ENCODE measurements at regions not wholly inside any gene's neighbourhood (a gene's known extent, or its start where the extent isn't known, plus 50 kb on each side); places are given as distances from the start of the nearest gene placed in this dataset.

DNA sequence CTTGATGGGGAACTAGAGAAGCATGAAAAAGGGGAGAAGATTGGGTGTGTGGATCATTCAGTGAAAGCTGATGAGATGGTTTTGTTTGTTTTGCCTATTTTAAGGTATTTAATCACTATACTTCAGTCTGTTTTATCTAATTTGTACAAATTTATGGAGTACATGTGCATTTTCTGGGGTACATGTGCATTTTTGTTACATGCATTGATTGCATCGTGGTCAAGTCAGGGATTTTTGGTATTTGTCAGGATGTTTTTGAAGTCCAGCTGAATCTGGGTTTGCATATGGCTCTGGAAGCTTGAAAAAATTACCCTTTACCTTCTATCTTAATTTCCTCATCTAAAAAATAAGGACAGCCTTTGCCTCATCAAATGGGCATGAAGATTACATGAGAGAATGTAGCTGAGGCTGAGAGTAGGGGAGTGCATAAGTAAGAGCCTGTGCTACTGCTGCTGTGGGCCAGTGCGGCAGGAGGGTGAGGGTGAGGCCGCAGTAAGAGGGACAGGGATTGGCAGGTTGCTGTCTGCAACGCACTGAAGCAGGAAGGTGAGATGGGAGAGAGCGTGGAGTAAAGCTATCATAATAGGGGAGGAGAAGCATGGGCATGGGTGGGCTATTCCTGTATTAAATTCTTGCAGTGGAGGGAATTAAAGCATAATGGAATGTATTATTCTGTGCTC lies 139.8 kb downstream of the NPR3 start:
- no peak for DNase-seq (ENCODE audit: low read depth in 1 of 2, low spot score in 1 of 2)
- TF ChIP-seq, protein P1, sequence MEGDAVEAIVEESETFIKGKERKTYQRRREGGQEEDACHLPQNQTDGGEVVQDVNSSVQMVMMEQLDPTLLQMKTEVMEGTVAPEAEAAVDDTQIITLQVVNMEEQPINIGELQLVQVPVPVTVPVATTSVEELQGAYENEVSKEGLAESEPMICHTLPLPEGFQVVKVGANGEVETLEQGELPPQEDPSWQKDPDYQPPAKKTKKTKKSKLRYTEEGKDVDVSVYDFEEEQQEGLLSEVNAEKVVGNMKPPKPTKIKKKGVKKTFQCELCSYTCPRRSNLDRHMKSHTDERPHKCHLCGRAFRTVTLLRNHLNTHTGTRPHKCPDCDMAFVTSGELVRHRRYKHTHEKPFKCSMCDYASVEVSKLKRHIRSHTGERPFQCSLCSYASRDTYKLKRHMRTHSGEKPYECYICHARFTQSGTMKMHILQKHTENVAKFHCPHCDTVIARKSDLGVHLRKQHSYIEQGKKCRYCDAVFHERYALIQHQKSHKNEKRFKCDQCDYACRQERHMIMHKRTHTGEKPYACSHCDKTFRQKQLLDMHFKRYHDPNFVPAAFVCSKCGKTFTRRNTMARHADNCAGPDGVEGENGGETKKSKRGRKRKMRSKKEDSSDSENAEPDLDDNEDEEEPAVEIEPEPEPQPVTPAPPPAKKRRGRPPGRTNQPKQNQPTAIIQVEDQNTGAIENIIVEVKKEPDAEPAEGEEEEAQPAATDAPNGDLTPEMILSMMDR (IDR thresholded peaks at IDR 0.05; ENCODE audit: low read depth, low read length), result no peak
- no peak overlapping the region for H3K27ac ChIP-seq

DNA sequence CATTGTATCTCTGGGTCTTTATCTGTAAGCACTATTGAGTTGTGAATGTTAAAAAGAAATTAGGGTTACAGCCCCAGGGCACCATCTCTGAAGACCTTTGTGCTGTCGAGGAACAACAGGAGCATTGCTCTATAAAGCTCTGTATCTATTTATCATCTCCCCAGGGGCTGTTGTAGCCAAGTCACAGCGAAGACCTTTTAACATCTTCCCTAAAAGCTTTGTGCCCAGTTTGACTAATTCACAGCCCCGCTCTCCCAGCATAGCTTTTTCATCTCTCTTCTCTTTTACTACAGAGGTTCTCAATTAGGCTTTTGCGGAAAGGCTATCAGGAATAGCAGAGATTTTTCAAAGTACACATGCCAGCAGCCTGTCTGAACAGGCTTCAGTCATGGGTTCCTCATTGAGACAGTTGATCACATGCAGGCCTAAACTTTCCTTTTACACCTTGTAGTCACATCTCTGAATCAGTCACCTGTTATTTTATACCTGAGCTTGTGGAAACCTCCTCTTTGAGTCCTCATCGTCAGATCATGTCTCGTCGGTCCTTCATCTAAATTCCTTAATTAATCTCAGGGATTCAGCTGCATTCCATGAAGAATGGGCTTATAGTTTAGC lies 140.5 kb downstream of the NPR3 start:
- DNase-seq (ENCODE audit: low read depth in 1 of 2, low spot score in 1 of 2), result no peak
- Histone ChIP-seq H3K9me3 (ENCODE audit: low read depth) (no peaks in the 10 kb centered on the region), H3K27ac (no peak overlapping the region), H3K4me3 (no peak overlapping the region), H3K27me3 (peaks cover 6% of the 10 kb centered on the region), H3K36me3 (no peaks in the 10 kb centered on the region), H3K4me1 (ENCODE audit: low read depth) (no peaks in the 10 kb centered on the region)
- TF ChIP-seq, protein P1 (IDR thresholded peaks at IDR 0.05; ENCODE audit: low read depth, low read length), result no peak

More for the DNA sequence above, 139.8 kb downstream of the NPR3 start:
- peaks cover 7% of the 10 kb centered on the region for H3K27me3 ChIP-seq
- H3K9me3 ChIP-seq (ENCODE audit: low read depth), result no peaks in the 10 kb centered on the region
- H3K4me3 ChIP-seq, result no peak overlapping the region
- H3K36me3 ChIP-seq, result no peaks in the 10 kb centered on the region
- H3K4me1 ChIP-seq (ENCODE audit: low read depth), result no peaks in the 10 kb centered on the region

DNA sequence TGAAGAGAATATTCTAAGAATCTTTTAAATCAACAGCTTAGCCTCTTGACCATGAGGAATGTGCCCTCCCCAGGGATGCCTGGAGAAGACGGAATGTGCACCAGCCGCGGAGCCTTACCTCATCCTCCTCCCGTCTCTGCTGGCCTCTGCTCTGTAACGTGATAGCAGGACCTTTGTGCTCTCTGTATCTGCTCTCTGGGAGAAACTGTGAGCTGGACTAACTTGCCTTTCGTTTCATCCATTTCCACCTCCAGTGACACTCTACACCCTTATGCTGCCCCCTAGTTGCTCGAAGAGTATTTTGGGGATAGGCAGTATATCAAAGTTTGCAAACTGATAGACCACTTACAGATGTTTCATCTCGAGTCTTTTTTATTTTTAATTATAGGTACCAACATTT lies 141.4 kb downstream of the NPR3 start:
- Histone ChIP-seq H3K27me3 (peaks cover 3% of the 10 kb centered on the region), H3K4me1 (ENCODE audit: low read depth) (no peaks in the 10 kb centered on the region), H3K27ac (no peak overlapping the region), H3K9me3 (ENCODE audit: low read depth) (no peaks in the 10 kb centered on the region), H3K4me3 (no peak overlapping the region), H3K36me3 (no peaks in the 10 kb centered on the region)
- TF ChIP-seq, protein P1 (IDR thresholded peaks at IDR 0.05; ENCODE audit: low read depth, low read length), result peak; percentile 49
- DNase-seq (ENCODE audit: low read depth in 1 of 2, low spot score in 1 of 2), result peak; percentile 48 to 55

DNA sequence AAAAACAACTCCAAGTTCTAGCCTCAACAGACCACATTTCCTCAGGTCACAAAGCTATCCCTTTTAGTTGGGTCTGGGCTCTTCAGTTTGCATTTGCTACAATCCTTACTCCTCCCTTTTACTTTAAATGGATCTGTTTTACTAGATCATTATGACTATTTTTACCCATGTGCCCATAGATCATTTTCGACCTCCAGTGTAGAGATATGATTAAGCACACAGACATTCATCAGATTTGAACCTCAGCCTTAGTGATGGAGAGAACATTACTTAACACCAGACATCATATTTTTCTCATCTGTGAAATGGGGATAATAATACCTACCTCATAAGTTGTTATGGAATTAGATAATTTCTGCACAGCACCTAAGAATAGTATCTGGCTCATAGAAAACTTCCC lies 141.9 kb downstream of the NPR3 start:
- TF ChIP-seq, protein P1 (IDR thresholded peaks at IDR 0.05; ENCODE audit: low read depth, low read length), result no peak
- Histone ChIP-seq H3K27me3 (peaks cover 3% of the 10 kb centered on the region), H3K36me3 (no peaks in the 10 kb centered on the region), H3K4me1 (ENCODE audit: low read depth) (no peaks in the 10 kb centered on the region), H3K9me3 (ENCODE audit: low read depth) (no peaks in the 10 kb centered on the region), H3K27ac (no peak overlapping the region), H3K4me3 (no peak overlapping the region)
- no peak for DNase-seq (ENCODE audit: low read depth in 1 of 2, low spot score in 1 of 2)

DNA sequence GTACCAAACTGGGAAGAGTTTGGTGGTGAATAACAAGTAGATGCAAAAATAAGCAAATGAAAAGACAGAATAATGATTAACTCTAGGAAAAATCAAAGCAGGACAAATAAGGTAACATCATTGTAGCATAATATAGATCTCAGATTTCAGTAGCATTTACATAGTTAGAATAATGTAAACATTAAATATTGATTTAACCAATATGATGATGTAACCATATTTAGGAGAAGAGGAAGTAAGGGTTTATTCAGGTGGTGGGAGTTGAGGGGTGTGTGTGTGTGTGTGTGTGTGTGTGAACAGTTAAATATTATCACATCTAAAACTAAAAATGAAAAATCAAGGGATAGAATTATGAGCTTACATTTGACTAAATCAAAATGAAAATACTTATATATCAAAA lies 143.4 kb downstream of the NPR3 start:
- no peak for DNase-seq (ENCODE audit: low read depth in 1 of 2, low spot score in 1 of 2)

More for the DNA sequence above, 143.4 kb downstream of the NPR3 start:
- Histone ChIP-seq H3K36me3 (no peaks in the 10 kb centered on the region), H3K9me3 (ENCODE audit: low read depth) (no peaks in the 10 kb centered on the region), H3K27ac (no peak overlapping the region), H3K27me3 (peaks cover 3% of the 10 kb centered on the region), H3K4me1 (ENCODE audit: low read depth) (no peaks in the 10 kb centered on the region), H3K4me3 (no peak overlapping the region)
- TF ChIP-seq, protein P1 (IDR thresholded peaks at IDR 0.05; ENCODE audit: low read depth, low read length), result no peak
